Psoas muscle (tissue), 7 donors: ENCODE measurements at regions not wholly inside any gene's neighbourhood (a gene's known extent, or its start where the extent isn't known, plus 50 kb on each side); places are given as distances from the start of the nearest gene placed in this dataset.

ENCODE experiments used
- ATAC-seq, 4 donors: fragments of 200-7000 bp; cut with Tn5 transposase; one replicate each; pipeline ENCODE4 v1.9.1; 2020; ENCODE audit warnings: moderate library complexity in 3 of 4, mild to moderate bottlenecking in 2 of 4
- DNase-seq, 2 donors: peaks; one replicate each; pipeline ENCODE4 v3.0.0-alpha.2; 2020
- H3K27ac ChIP-seq: fragments of 200-600 bp; one replicate; pipeline ENCODE4 v1.8.0; 2022
- H3K27me3 ChIP-seq, 3 donors: fragments of 200-600 bp in 1 of 3; one replicate each; pipeline versions ENCODE4 v1.6.1 to v1.8.0; 2013 to 2022; ENCODE audit warnings: low read length in 2 of 3, mild to moderate bottlenecking in 2 of 3, moderate library complexity in 1 of 3; ENCODE audit not compliant: insufficient read depth in 3 of 3
- H3K36me3 ChIP-seq, 2 donors: fragments of 200-600 bp in 1 of 2; one replicate each; pipeline versions ENCODE4 v1.6.1 to v1.8.0; 2013 to 2022; ENCODE audit warnings: low read depth in 1 of 2, mild to moderate bottlenecking in 1 of 2, moderate library complexity in 1 of 2; ENCODE audit not compliant: insufficient read depth in 1 of 2
- H3K4me1 ChIP-seq: fragments of 200-600 bp; one replicate; pipeline ENCODE4 v1.8.0; 2022
- H3K4me3 ChIP-seq: fragments of 200-600 bp; one replicate; pipeline ENCODE4 v1.8.0; 2022; ENCODE audit warnings: mild to moderate bottlenecking
- H3K9me3 ChIP-seq: fragments of 200-600 bp; one replicate; pipeline ENCODE4 v1.8.0; 2022
- WGBS, 3 donors: extraction: QIAGEN DNeasy Blood & Tissue Kit; methylation state at CpG; one replicate each; pipeline versions ENCODE4 v1.1.6 to v1.1.7; 2013; 5-methylcytosine and 5-hydroxymethylcytosine counted together
- intact Hi-C, 2 donors: fragments of 100-400 bp; cut with DNase I; formaldehyde crosslinking; loops; one replicate each; pipeline versions ENCODE4 v1.11.0 to v1.14.2; 2022
- TF ChIP-seq, protein P1 (sequence below): fragments of 200-600 bp; IDR thresholded peaks from one replicate; pipeline ENCODE4 v1.8.0; 2022; ENCODE audit warnings: antibody characterized with exemption
- donor health status: healthy with polysubstance abuse.
- donor health status: DM: no; HTN: no; CAD: no; lungs with moderate emphysema.
- donor health status: Bipolar disorder and iron deficiency.
- donor health status: healthy.
- donor health status: DM: yes; HTN: yes; CAD: no.
- donor health status: DM: no; HTN: no; CAD: no.
- donor health status: DM: yes; HTN: yes; CAD: no.

DNA sequence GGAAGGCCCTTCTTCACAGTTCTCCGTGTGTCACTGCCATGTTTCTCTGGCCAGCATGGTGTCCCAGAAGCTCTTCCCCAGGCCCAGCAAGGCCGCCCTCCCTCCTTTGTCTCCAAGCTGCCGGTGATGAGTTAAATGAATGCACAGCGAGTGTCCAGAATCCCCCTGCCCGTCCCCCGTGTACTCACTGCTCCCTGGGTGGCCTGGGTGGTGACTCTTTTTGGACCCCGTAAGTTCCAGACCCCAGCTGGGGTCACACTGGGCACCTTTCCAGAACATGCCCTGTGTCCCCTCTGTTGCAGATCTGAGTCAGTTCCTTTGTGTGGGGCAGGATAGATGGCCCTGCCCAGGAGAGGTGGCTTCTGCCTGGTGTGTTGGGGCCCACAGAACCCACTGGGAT, 95.0 kb downstream of the MRPL36 start:
- no peak for ATAC-seq

DNA sequence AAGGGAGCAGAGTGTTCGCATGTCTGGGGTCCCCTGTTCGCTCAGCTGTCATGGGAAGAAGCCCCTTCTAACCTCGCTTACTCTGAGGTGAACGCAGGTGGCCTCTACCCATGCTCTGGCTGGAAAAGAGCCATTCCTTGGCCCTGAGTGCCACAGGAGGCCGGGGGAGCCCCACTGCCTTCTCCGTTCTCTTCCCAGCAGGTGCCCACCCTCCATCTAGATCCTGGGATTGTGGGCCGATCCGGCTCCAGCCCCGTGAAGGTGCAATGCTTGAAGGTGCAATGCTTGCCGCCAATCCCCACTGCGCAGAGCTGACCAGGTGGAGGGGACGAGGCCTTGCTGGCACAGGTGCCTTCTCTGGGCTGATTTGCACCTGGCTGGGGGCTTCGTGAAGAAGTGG, 95.4 kb downstream of the MRPL36 start:
- Histone ChIP-seq H3K4me1 (no peaks in the 10 kb centered on the region), H3K27me3 (peaks cover 0 to 30% (median 7%) of the 10 kb centered on the region in 3 donors), H3K36me3 (no peaks in the 10 kb centered on the region), H3K4me3 (no peak overlapping the region), H3K9me3 (no peaks in the 10 kb centered on the region), H3K27ac (no peak overlapping the region)
- 85 to 89% (median 88%) methylated on average over 13 of the region's 13 CpGs for WGBS, 3 donors
- DNase-seq (no peak), ATAC-seq (no peak)
- TF ChIP-seq, protein P1, sequence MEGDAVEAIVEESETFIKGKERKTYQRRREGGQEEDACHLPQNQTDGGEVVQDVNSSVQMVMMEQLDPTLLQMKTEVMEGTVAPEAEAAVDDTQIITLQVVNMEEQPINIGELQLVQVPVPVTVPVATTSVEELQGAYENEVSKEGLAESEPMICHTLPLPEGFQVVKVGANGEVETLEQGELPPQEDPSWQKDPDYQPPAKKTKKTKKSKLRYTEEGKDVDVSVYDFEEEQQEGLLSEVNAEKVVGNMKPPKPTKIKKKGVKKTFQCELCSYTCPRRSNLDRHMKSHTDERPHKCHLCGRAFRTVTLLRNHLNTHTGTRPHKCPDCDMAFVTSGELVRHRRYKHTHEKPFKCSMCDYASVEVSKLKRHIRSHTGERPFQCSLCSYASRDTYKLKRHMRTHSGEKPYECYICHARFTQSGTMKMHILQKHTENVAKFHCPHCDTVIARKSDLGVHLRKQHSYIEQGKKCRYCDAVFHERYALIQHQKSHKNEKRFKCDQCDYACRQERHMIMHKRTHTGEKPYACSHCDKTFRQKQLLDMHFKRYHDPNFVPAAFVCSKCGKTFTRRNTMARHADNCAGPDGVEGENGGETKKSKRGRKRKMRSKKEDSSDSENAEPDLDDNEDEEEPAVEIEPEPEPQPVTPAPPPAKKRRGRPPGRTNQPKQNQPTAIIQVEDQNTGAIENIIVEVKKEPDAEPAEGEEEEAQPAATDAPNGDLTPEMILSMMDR: no peak
- intact Hi-C loops: no loop called here

More for the DNA sequence above, 95.0 kb downstream of the MRPL36 start:
- H3K36me3 ChIP-seq: no peaks in the 10 kb centered on the region
- no peaks in the 10 kb centered on the region for H3K4me1 ChIP-seq
- H3K9me3 ChIP-seq: no peaks in the 10 kb centered on the region
- 58 to 74% (median 66%) methylated on average over 6 to 7 of the region's 7 CpGs for WGBS, 3 donors
- TF ChIP-seq, protein P1: no peak
- peaks cover 0 to 33% (median 7%) of the 10 kb centered on the region in 3 donors for H3K27me3 ChIP-seq
- intact Hi-C loops: no loop called here
- H3K27ac ChIP-seq: no peak overlapping the region
- DNase-seq: no peak
- H3K4me3 ChIP-seq: no peak overlapping the region

DNA sequence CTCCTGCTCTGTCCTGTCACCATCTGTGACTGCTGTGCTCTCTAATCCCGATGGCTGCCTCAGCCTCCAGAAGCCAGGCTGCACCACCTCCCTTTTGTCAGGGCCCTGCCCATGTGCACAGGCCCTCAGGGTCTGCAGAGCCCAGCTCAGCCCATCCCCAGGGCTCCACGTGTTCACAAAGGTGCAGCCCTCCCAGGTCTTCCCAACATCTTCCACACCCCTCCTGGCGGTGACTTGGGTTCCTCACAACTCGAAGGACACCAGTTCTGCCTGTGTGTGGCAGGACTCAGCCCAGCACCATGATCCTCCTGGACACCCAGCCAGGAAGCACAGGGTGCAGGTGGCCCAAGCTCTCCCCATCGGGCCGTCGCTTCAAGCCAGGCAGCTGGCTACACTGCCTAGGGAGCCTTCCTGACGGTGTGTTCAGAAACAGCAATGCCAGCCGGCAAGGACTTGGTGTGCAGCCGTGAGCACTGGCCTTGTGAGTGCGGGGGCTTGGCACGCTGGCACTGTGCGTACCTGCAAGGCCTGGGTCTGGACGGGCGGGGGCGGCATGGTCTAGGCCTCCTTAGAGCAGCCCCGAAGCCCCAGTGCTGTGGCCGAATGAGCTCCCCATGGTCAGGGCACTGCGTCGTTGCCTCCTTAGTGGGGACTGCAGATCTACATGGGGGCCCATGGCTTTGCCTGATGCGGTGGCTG, 96.1 kb downstream of the MRPL36 start:
- Histone ChIP-seq H3K9me3 (no peaks in the 10 kb centered on the region), H3K27me3 (peaks cover 0 to 24% (median 6%) of the 10 kb centered on the region in 3 donors), H3K4me1 (no peaks in the 10 kb centered on the region), H3K4me3 (no peak overlapping the region), H3K27ac (no peak overlapping the region), H3K36me3 (no peaks in the 10 kb centered on the region)
- 79 to 84% (median 82%) methylated on average over 21 of the region's 21 CpGs for WGBS, 3 donors
- DNase-seq (no peak), ATAC-seq (no peak)
- intact Hi-C loops: no loop called here
- TF ChIP-seq, protein P1: no peak

DNA sequence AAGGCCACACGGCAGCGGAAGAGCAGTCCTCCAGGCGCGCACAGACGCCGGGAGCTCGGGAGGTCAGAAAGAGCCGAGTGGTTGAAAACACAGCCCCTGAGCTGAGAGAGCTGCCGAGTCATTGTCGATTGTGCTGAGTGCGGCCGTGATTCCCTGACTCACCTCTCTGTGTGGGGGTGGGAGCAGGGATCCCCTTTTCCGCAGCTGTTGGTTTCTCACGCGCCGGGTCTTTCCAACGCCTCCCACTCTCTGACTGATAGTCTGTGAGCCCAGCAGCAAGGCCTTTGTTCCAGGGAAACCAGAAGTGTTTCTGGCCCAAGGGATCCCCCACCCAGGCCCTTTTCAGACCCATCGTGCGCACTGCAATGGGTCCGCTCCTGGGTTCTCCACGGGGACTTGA, 97.3 kb downstream of the MRPL36 start:
- DNase-seq (no peak), ATAC-seq (no peak)
- 68 to 77% (median 75%) methylated on average over 21 of the region's 21 CpGs for WGBS, 3 donors
- H3K27ac ChIP-seq: no peak overlapping the region
- no peaks in the 10 kb centered on the region for H3K9me3 ChIP-seq
- TF ChIP-seq, protein P1: no peak
- H3K4me1 ChIP-seq: no peaks in the 10 kb centered on the region
- peaks cover 0 to 16% (median 3%) of the 10 kb centered on the region in 3 donors for H3K27me3 ChIP-seq
- intact Hi-C loops: no loop called here
- no peaks in the 10 kb centered on the region for H3K36me3 ChIP-seq
- H3K4me3 ChIP-seq: no peak overlapping the region

DNA sequence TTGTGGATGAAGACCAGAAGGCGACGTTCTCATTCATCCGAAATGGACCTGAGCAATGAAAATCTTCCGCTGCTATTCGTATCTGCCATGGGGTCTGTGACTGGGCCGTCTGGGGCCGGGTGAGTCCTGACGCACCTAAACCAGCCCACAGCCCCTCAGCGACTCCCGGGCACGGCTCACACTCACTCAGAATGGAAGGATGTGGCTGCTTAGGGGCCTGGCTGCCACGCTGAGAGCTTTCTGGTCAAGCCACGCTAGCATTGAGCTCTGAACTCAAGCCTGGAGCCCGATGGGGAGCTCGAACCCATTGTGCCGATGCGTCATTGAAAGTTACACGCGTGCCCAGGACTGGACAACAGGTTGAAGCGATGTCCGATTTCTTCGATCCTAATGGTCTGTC, 97.8 kb downstream of the MRPL36 start:
- 86 to 88% (median 87%) methylated on average over 22 of the region's 22 CpGs for WGBS, 3 donors
- no peaks in the 10 kb centered on the region for H3K9me3 ChIP-seq
- H3K4me3 ChIP-seq: no peak overlapping the region
- intact Hi-C loops: no loop called here
- H3K4me1 ChIP-seq: no peaks in the 10 kb centered on the region
- no peak for DNase-seq
- TF ChIP-seq, protein P1: no peak
- no peaks in the 10 kb centered on the region for H3K36me3 ChIP-seq
- no peak overlapping the region for H3K27ac ChIP-seq
- no peak for ATAC-seq
- peaks cover 0 to 14% (median 2%) of the 10 kb centered on the region in 3 donors for H3K27me3 ChIP-seq
